Liver (tissue), 8 donors: ENCODE measurements at regions not wholly inside any gene's neighbourhood (a gene's known extent, or its start where the extent isn't known, plus 50 kb on each side); places are given as distances from the start of the nearest gene placed in this dataset.

Experiments
- DNase-seq: peaks from one replicate; pipeline ENCODE4 v3.0.0-alpha.2; 2017; ENCODE audit warnings: low spot score
- H3K27ac ChIP-seq, 2 donors: one replicate each; pipeline ENCODE4 v1.7.0; 2013; ENCODE audit warnings: inconsistent platforms in 2 of 2, low read length in 2 of 2, control low read depth in 1 of 2, low read depth in 1 of 2, mild to moderate bottlenecking in 1 of 2
- H3K27me3 ChIP-seq, 4 donors: one replicate each; pipeline versions ENCODE4 v1.6.1 to v1.7.0; 2013; ENCODE audit warnings: low read length in 3 of 4, inconsistent platforms in 1 of 4, mild to moderate bottlenecking in 1 of 4, moderate library complexity in 1 of 4; ENCODE audit not compliant: control insufficient read depth in 4 of 4, insufficient read depth in 4 of 4
- H3K36me3 ChIP-seq, 4 donors: one replicate each; pipeline versions ENCODE4 v1.6.1 to v1.7.0; 2013; ENCODE audit warnings: low read length in 3 of 4, mild to moderate bottlenecking in 3 of 4, low read depth in 1 of 4, moderate library complexity in 1 of 4; ENCODE audit not compliant: control insufficient read depth in 4 of 4, insufficient read depth in 3 of 4
- H3K4me1 ChIP-seq, 4 donors: one replicate each; pipeline versions ENCODE4 v1.6.1 to v1.7.0; 2013; ENCODE audit warnings: low read length in 3 of 4, mild to moderate bottlenecking in 3 of 4, moderate library complexity in 1 of 4; ENCODE audit not compliant: control insufficient read depth in 4 of 4, insufficient read depth in 4 of 4
- H3K4me3 ChIP-seq, 3 donors: one replicate each; pipeline versions ENCODE4 v1.6.1 to v1.7.0; 2013; ENCODE audit warnings: low read length in 3 of 3, control low read depth in 1 of 3, low read depth in 1 of 3, mild to moderate bottlenecking in 1 of 3
- H3K9ac ChIP-seq, 2 donors: one replicate each; pipeline ENCODE4 v1.7.0; 2013; ENCODE audit warnings: low read length in 2 of 2, mild to moderate bottlenecking in 2 of 2, moderate library complexity in 2 of 2, control low read depth in 1 of 2, low read depth in 1 of 2
- H3K9me3 ChIP-seq, 4 donors: one replicate each; pipeline versions ENCODE4 v1.6.1 to v1.7.0; 2013; ENCODE audit warnings: low read length in 3 of 4; ENCODE audit not compliant: control insufficient read depth in 4 of 4
- CTCF ChIP-seq: fragments of 150-350 bp; IDR thresholded peaks from 2 replicates; pipeline ENCODE4 v1.5.1; 2017; ENCODE audit warnings: improper control_type of control experiment, low read depth, low read length; ENCODE audit not compliant: missing input control
- MAX ChIP-seq: IDR thresholded peaks from 2 replicates; pipeline ENCODE4 v1.6.1; 2016; ENCODE audit warnings: antibody characterized with exemption
- REST ChIP-seq: IDR thresholded peaks from 2 replicates; pipeline ENCODE4 v1.6.1; 2016; ENCODE audit warnings: antibody characterized with exemption, mild to moderate bottlenecking
- TAF1 ChIP-seq: conservative IDR thresholded peaks from 2 replicates; pipeline ENCODE4 v1.6.1; 2016; ENCODE audit warnings: antibody characterized with exemption, mild to moderate bottlenecking
- ZBTB33 ChIP-seq: IDR thresholded peaks from 2 replicates; pipeline ENCODE4 v1.6.1; 2016; ENCODE audit warnings: antibody characterized with exemption
- WGBS: extraction: QIAGEN DNeasy Blood & Tissue Kit; methylation state at CpG from one replicate; pipeline ENCODE4 v1.1.7; 2013; 5-methylcytosine and 5-hydroxymethylcytosine counted together
- donor health status: healthy.
- donor health status: healthy.
- donor health status: healthy.
- donor health status: healthy.
- donor health status: healthy.

- no peak for DNase-seq
- WGBS = 79% methylated on average over 3 of the region's 3 CpGs
These were observed 56.5 kb upstream of the ORC5 start for GRCh38 chr7:104264285-104264684.

More at GRCh38 chr7:104264285-104264684, 56.5 kb upstream of the ORC5 start:
- Histone ChIP-seq H3K27me3 (peaks cover 0 to 13% (median 0%) of the 10 kb centered on the region in 4 donors), H3K9ac (no peak overlapping the region), H3K36me3 (no peaks in the 10 kb centered on the region), H3K4me3 (no peak overlapping the region), H3K9me3 (peaks cover 3 to 13% (median 8%) of the 10 kb centered on the region in 4 donors), H3K27ac (no peak overlapping the region), H3K4me1 (no peaks in the 10 kb centered on the region)
- TF ChIP-seq REST (no peak), TAF1 (no peak), CTCF (no peak), ZBTB33 (no peak), MAX (no peak)
